SU-DHL-6 (cell line): ENCODE measurements at regions not wholly inside any gene's neighbourhood (a gene's known extent, or its start where the extent isn't known, plus 50 kb on each side); places are given as distances from the start of the nearest gene placed in this dataset.

Experiments
- H2AFZ ChIP-seq: fragments of 200-600 bp; sonication (generic); 2 replicates; pipeline ENCODE4 v1.6.1; 2014; ENCODE audit warnings: low read depth, mild to moderate bottlenecking, moderate library complexity, mixed read lengths, antibody characterized with exemption, low read length; ENCODE audit not compliant: severe bottlenecking
- H3F3A ChIP-seq: fragments of 200-600 bp; shearing (Covaris generic); 2 replicates; pipeline ENCODE4 v1.6.0; 2016; ENCODE audit warnings: antibody characterized with exemption, mild to moderate bottlenecking; ENCODE audit not compliant: insufficient read depth
- H3K27ac ChIP-seq: fragments of 200-600 bp; sonication (generic); 2 replicates; pipeline ENCODE4 v1.5.1; 2016; ENCODE audit warnings: low read depth, mild to moderate bottlenecking, low read length, moderate library complexity, mixed read lengths
- H3K27me3 ChIP-seq: fragments of 200-600 bp; sonication (generic), shearing (Covaris generic); 2 replicates; pipeline ENCODE4 v1.6.0; 2014; ENCODE audit warnings: mild to moderate bottlenecking, low read length
- H3K36me3 ChIP-seq: fragments of 200-600 bp; sonication (generic); 2 replicates; pipeline ENCODE4 v1.6.1; 2014; ENCODE audit warnings: mild to moderate bottlenecking, low read length, mixed read lengths
- H3K4me2 ChIP-seq: fragments of 300-600, 200-600 bp; shearing (Covaris generic), sonication (generic); 2 replicates; pipeline ENCODE4 v1.6.0; 2014; ENCODE audit warnings: low read length, low read depth, mild to moderate bottlenecking; ENCODE audit not compliant: poor library complexity, severe bottlenecking
- H3K4me3 ChIP-seq: fragments of 200-600 bp; sonication (generic); 2 replicates; pipeline ENCODE4 v1.5.1; 2014; ENCODE audit warnings: antibody characterized with exemption, low read length, mild to moderate bottlenecking, mixed read lengths; ENCODE audit not compliant: insufficient read depth, poor library complexity, severe bottlenecking
- H3K79me2 ChIP-seq: fragments of 200-600 bp; sonication (generic); 2 replicates; pipeline ENCODE4 v1.6.1; 2014; ENCODE audit warnings: mild to moderate bottlenecking, low read length, moderate library complexity; ENCODE audit not compliant: insufficient read depth
- H3K9ac ChIP-seq: fragments of 200-600 bp; sonication (generic); 2 replicates; pipeline ENCODE4 v1.7.0; 2014; ENCODE audit warnings: mild to moderate bottlenecking, low read length
- H3K9me2 ChIP-seq: fragments of 200-600 bp; sonication (generic); replicated peaks from 2 replicates; pipeline ENCODE4 v1.6.1; 2014; ENCODE audit warnings: low read length; ENCODE audit not compliant: insufficient read depth
- H3K9me3 ChIP-seq: fragments of 200-600 bp; sonication (generic); 2 replicates; pipeline ENCODE4 v1.6.1; 2014; ENCODE audit warnings: low read length, mixed read lengths; ENCODE audit not compliant: insufficient read depth
- H4K20me1 ChIP-seq: fragments of 200-600 bp; sonication (generic); 2 replicates; pipeline ENCODE4 v1.6.1; 2014; ENCODE audit warnings: low read depth, mild to moderate bottlenecking, antibody characterized with exemption, low read length, moderate library complexity, mixed read lengths
- CTCF ChIP-seq: fragments of 200-600 bp; sonication (generic); IDR thresholded peaks from one replicate; pipeline ENCODE4 v1.5.1; 2017; ENCODE audit warnings: antibody characterized with exemption, mild to moderate bottlenecking, low read length, moderate library complexity; ENCODE audit not compliant: insufficient read depth, poor library complexity, severe bottlenecking
- EZH2phosphoT487 ChIP-seq: fragments of 200-600 bp; sonication (generic), shearing (Covaris generic); conservative IDR thresholded peaks from 2 replicates; pipeline ENCODE4 v1.6.1; 2018; ENCODE audit warnings: mild to moderate bottlenecking, antibody characterized with exemption, low read length, moderate library complexity, mixed read lengths

- Histone ChIP-seq H3K36me3 (no peaks in the 10 kb centered on the region), H2AFZ (no peak overlapping the region), H4K20me1 (no peaks in the 10 kb centered on the region), H3K27me3 (no peaks in the 10 kb centered on the region), H3K27ac (no peak overlapping the region), H3K4me3 (no peak overlapping the region), H3K9me3 (no peaks in the 10 kb centered on the region), H3K79me2 (no peaks in the 10 kb centered on the region), H3K9ac (no peak overlapping the region), H3F3A (no peaks in the 10 kb centered on the region), H3K4me2 (no peak overlapping the region), H3K9me2 (no peaks in the 10 kb centered on the region)
- TF ChIP-seq CTCF (no peak), EZH2phosphoT487 (no peak)
These were observed 689.5 kb downstream of the TMEM182 start for GRCh38 chr2:103451283-103451682.

- no peak overlapping the region for H3K27ac ChIP-seq
- no peaks in the 10 kb centered on the region for H3K79me2 ChIP-seq
- no peaks in the 10 kb centered on the region for H4K20me1 ChIP-seq
- H3K36me3 ChIP-seq, result no peaks in the 10 kb centered on the region
- TF ChIP-seq CTCF (no peak), EZH2phosphoT487 (no peak)
- H3K9me3 ChIP-seq, result no peaks in the 10 kb centered on the region
- no peak overlapping the region for H2AFZ ChIP-seq
- no peaks in the 10 kb centered on the region for H3K9me2 ChIP-seq
- no peak overlapping the region for H3K4me2 ChIP-seq
- no peak overlapping the region for H3K9ac ChIP-seq
- no peaks in the 10 kb centered on the region for H3F3A ChIP-seq
- H3K27me3 ChIP-seq, result no peaks in the 10 kb centered on the region
- no peak overlapping the region for H3K4me3 ChIP-seq
These were observed 697.5 kb downstream of the TMEM182 start for GRCh38 chr2:103459283-103459682.

DNA sequence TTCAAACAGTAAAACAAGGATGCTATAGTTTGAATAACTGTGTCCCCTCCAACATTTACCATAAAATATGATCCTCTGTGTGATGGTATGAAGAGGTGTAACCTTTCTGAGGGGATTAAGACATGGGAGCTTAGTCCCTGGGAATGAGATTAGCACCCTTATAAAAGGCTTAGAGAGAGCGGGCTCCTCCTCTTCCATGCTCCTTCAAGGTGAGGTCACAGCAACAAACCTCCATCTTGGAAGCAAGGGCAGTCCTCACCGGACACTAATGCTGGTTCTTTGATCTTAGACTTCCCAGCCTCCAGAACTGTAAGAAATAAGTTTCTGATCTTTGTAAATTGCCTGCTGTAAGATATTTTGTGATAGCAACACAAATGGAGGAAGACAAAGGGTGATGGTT lies 700.3 kb downstream of the TMEM182 start:
- no peaks in the 10 kb centered on the region for H3K9me3 ChIP-seq
- no peaks in the 10 kb centered on the region for H3K79me2 ChIP-seq
- no peaks in the 10 kb centered on the region for H4K20me1 ChIP-seq
- H3F3A ChIP-seq, result no peaks in the 10 kb centered on the region
- no peak overlapping the region for H3K9ac ChIP-seq
- H3K4me2 ChIP-seq, result no peak overlapping the region
- no peak overlapping the region for H3K4me3 ChIP-seq
- H2AFZ ChIP-seq, result no peak overlapping the region
- no peaks in the 10 kb centered on the region for H3K27me3 ChIP-seq
- no peaks in the 10 kb centered on the region for H3K36me3 ChIP-seq
- no peaks in the 10 kb centered on the region for H3K9me2 ChIP-seq
- TF ChIP-seq EZH2phosphoT487 (no peak), CTCF (no peak)
- H3K27ac ChIP-seq, result no peak overlapping the region

GRCh38 chr2:103462712-103463111 lies 700.9 kb downstream of the TMEM182 start:
- H3K27ac ChIP-seq, result no peak overlapping the region
- H3F3A ChIP-seq, result no peaks in the 10 kb centered on the region
- H3K4me3 ChIP-seq, result no peak overlapping the region
- H3K4me2 ChIP-seq, result no peak overlapping the region
- H3K9me3 ChIP-seq, result no peaks in the 10 kb centered on the region
- no peaks in the 10 kb centered on the region for H3K79me2 ChIP-seq
- H4K20me1 ChIP-seq, result no peaks in the 10 kb centered on the region
- H3K9ac ChIP-seq, result no peak overlapping the region
- H3K27me3 ChIP-seq, result no peaks in the 10 kb centered on the region
- TF ChIP-seq CTCF, result no peak
- TF ChIP-seq EZH2phosphoT487, result no peak
- H3K9me2 ChIP-seq, result no peaks in the 10 kb centered on the region
- no peaks in the 10 kb centered on the region for H3K36me3 ChIP-seq
- no peak overlapping the region for H2AFZ ChIP-seq
